Activated CD4-positive, alpha-beta memory T cell treated with anti-CD3 and anti-CD28 coated beads for 36 hours (primary cell): ENCODE measurements at regions not wholly inside any gene's neighbourhood (a gene's known extent, or its start where the extent isn't known, plus 50 kb on each side); places are given as distances from the start of the nearest gene placed in this dataset.

ENCODE experiments used
- CTCF ChIA-PET: fragments of 350-600 bp; sonication (Branson Sonifier 250); formaldehyde crosslinking; loops from one replicate; lab custom pipeline; 2021; ENCODE audit warnings: antibody characterized with exemption, inconsistent platforms; lab: Charles Lee
- POLR2A ChIA-PET: fragments of 350-600 bp; sonication (Branson Sonifier 250); formaldehyde crosslinking; loops from one replicate; lab custom pipeline; 2021; ENCODE audit warnings: antibody characterized with exemption; lab: Charles Lee
- DNase-seq: peaks from one replicate; pipeline ENCODE4 v3.0.0-alpha.2; 2020
- H3K27ac Mint-ChIP-seq: one replicate; pipeline ENCODE4 v1.8.0; 2021; ENCODE audit warnings: mixed read lengths
- H3K27me3 Mint-ChIP-seq: one replicate; pipeline ENCODE4 v1.8.0; 2021; ENCODE audit warnings: mixed read lengths
- H3K36me3 Mint-ChIP-seq: one replicate; pipeline ENCODE4 v1.8.0; 2021; ENCODE audit warnings: mixed read lengths
- H3K4me1 Mint-ChIP-seq: one replicate; pipeline ENCODE4 v1.8.0; 2021; ENCODE audit warnings: low read depth, mixed read lengths
- H3K4me3 Mint-ChIP-seq: one replicate; pipeline ENCODE4 v1.8.0; 2021; ENCODE audit warnings: mild to moderate bottlenecking, mixed read lengths
- H3K9me3 Mint-ChIP-seq: one replicate; pipeline ENCODE4 v1.8.0; 2021; ENCODE audit warnings: mixed read lengths
- intact Hi-C: fragments of 100-400 bp; cut with micrococcal nuclease; formaldehyde crosslinking; loops from one replicate; pipeline ENCODE4 v1.15.1; 2023

DNA sequence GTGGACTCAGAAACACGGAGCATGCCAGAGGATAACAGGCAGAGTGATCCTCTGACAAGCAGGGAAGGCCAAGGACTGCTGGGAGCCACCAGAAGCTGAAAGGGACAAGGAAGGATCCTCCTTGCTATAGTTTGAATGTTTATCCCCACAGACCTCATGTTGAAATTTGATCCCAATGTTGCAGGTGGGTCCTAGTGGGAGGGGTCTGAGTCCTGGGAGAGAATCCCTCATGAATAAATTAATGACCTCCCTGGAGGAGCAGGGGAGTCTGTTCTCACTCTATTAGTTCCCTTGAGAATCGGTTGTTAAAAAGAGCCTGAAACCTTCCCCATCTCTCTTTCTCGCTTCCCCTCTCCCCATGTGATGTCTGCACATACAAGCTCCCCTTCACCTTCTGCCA lies 124.4 kb downstream of the FBXO15 start:
- DNase-seq = no peak
- intact Hi-C loops = no loop called here
- Mint-ChIP-seq H3K4me3 (no peak overlapping the region), H3K36me3 (no peaks in the 10 kb centered on the region), H3K27ac (no peak overlapping the region), H3K27me3 (peaks cover 11% of the 10 kb centered on the region), H3K9me3 (no peaks in the 10 kb centered on the region), H3K4me1 (no peaks in the 10 kb centered on the region)
- POLR2A ChIA-PET = no interaction called here
- CTCF ChIA-PET = no interaction called here

DNA sequence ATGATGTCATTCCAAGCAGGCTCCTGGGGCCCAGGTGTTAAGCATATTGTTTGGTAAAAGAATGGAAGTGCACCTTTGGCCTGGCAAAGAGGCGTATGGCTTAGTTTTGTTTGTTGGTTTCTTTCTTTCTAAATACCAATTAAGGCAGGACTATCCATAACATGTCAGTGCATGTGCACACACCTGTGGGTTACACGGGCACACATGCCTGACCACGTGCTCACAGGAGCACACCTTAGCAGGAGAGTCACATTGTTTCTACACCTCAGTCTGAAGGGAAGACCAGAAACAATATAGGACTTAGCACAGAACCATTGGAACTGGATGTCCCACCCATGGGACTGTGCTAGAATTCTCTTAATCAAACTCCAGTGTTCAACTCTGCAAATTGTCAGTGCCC lies 127.8 kb downstream of the FBXO15 start:
- H3K4me1 Mint-ChIP-seq = no peaks in the 10 kb centered on the region
- H3K27ac Mint-ChIP-seq = no peak overlapping the region
- no peaks in the 10 kb centered on the region for H3K9me3 Mint-ChIP-seq
- peaks cover 13% of the 10 kb centered on the region for H3K27me3 Mint-ChIP-seq
- no peak overlapping the region for H3K4me3 Mint-ChIP-seq
- ChIA-PET POLR2A (no interaction called here), CTCF (no interaction called here)
- intact Hi-C loops = no loop called here
- DNase-seq = no peak
- no peaks in the 10 kb centered on the region for H3K36me3 Mint-ChIP-seq

DNA sequence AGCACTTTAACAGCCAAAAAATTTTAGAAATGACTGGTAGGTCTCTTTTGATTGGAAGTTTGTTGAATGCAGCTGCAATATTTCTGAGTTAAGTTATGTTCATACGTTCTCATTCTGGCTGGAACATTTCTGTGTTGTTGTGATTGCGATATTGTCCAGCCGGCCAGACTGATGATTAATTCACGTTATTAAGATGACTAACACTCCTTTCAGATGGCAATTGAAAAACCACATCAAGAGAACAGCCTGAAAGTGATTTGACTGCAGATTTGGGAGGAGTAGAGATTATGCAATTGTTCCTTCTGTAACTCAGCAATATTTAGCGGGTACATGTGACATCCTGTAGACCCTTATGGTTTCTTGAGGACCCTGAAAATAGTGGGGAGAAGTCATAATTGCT lies 133.7 kb downstream of the FBXO15 start:
- intact Hi-C loops = no loop called here
- no peak for DNase-seq
- CTCF ChIA-PET = no interaction called here
- H3K27me3 Mint-ChIP-seq = peaks cover 4% of the 10 kb centered on the region
- no peaks in the 10 kb centered on the region for H3K36me3 Mint-ChIP-seq
- H3K27ac Mint-ChIP-seq = no peak overlapping the region
- no peaks in the 10 kb centered on the region for H3K4me1 Mint-ChIP-seq
- H3K4me3 Mint-ChIP-seq = no peak overlapping the region
- H3K9me3 Mint-ChIP-seq = no peaks in the 10 kb centered on the region
- POLR2A ChIA-PET = no interaction called here

DNA sequence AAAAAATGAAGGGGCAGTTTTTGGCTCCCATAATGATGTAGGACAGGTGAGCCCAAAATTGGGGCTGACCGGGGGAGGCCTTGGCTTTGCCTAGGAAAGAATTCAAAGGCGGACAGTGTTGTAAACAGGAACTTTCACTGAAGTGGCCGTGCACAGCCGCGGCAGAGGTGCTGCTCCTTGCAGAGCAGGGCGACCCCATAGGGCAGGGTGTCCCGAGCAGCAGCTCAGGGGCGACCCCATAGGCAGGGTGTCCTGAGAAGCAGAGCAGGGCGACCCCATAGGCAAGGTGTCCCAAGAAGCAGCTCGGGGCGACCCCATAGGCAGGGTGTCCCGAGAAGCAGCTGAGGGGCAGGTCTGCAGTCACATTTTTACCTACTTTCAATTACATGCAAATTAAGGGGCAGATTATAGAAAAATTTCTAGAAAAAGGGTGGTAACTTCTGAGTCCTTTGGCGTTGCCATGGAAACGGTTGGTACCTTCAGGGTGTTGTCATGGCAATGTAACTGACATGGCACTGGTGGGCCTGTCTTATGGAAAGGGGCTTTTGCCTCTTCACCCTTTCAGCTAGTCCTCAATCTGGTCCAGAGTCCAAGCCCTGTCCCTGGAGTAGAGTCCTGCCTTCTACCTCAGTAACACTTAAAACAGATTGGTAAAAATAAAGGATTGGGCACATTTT lies 134.5 kb downstream of the FBXO15 start:
- intact Hi-C loops = no loop called here
- H3K9me3 Mint-ChIP-seq = no peaks in the 10 kb centered on the region
- no peak overlapping the region for H3K27ac Mint-ChIP-seq
- DNase-seq = no peak
- no peak overlapping the region for H3K4me3 Mint-ChIP-seq
- ChIA-PET POLR2A (no interaction called here), CTCF (no interaction called here)
- no peaks in the 10 kb centered on the region for H3K36me3 Mint-ChIP-seq
- peaks cover 2% of the 10 kb centered on the region for H3K27me3 Mint-ChIP-seq
- no peaks in the 10 kb centered on the region for H3K4me1 Mint-ChIP-seq

DNA sequence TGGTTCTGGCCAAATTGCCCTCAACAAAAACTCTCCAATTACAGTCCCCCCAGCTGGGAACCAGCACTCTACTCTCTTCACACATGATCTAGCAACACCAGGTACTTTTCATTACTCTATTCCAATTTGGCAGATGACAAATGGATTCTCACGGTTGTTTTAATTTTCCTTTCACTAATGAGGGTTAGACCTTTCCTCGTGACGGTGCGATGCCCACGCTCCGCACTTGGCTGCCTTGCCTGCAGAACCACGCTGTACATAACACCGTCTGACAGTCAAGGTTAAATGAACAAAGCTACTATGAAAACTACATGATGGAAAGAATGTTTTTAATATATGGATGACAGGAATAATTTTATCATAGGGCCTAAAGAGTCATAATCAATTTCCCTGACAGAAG lies 141.5 kb downstream of the FBXO15 start:
- CTCF ChIA-PET = no interaction called here

GRCh38 chr18:74005320-74006109 lies 142.1 kb downstream of the FBXO15 start:
- Mint-ChIP-seq H3K27me3 (peaks cover 2% of the 10 kb centered on the region), H3K4me1 (no peaks in the 10 kb centered on the region), H3K9me3 (no peaks in the 10 kb centered on the region), H3K4me3 (no peak overlapping the region), H3K27ac (no peak overlapping the region), H3K36me3 (no peaks in the 10 kb centered on the region)
- no peak for DNase-seq
- POLR2A ChIA-PET = no interaction called here
- intact Hi-C loops = no loop called here
- CTCF ChIA-PET = no interaction called here

More for the DNA sequence above, 141.5 kb downstream of the FBXO15 start:
- no peak for DNase-seq
- peaks cover 2% of the 10 kb centered on the region for H3K27me3 Mint-ChIP-seq
- H3K9me3 Mint-ChIP-seq = no peaks in the 10 kb centered on the region
- intact Hi-C loops = no loop called here
- no peak overlapping the region for H3K27ac Mint-ChIP-seq
- no peak overlapping the region for H3K4me3 Mint-ChIP-seq
- POLR2A ChIA-PET = no interaction called here
- no peaks in the 10 kb centered on the region for H3K4me1 Mint-ChIP-seq
- H3K36me3 Mint-ChIP-seq = no peaks in the 10 kb centered on the region

DNA sequence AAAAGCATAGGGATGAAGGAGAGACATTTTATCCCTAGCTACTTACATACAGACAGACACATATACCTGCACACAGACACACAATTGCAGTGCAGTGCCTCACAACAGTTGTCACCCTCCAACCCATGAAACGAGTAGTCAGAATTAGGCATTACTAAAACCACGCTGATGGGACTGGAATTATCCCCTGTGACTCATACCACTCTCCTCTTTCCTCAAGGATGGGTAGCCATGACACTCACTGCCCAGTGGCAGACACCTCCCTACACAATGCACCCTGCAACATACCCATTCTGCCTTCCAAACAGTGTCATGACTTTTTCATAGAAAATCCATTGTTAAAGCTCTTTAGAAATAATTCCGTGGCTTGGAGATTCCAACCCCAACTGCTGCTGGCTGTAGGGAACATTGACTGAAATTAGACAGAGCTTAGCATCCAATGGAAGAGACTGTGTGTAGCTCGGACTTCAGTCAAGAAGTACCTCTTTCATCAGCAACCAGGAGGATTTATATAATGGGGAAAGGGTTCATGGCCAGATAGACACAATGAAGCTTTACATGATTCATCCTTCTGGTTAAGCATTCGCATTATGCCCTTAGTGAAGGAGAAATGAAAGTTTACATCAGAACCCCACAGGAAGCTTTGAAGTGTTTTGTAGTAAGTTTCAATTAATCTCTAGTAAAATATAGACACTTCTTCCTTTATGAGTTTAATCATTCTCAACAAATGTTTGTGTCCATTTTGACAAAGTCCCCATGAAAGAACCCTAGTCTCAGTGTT lies 155.2 kb downstream of the FBXO15 start:
- H3K36me3 Mint-ChIP-seq = no peaks in the 10 kb centered on the region
- CTCF ChIA-PET = no interaction called here

GRCh38 chr18:73991570-73991969 lies 156.1 kb downstream of the FBXO15 start:
- Mint-ChIP-seq H3K4me1 (no peaks in the 10 kb centered on the region), H3K4me3 (no peak overlapping the region), H3K36me3 (no peaks in the 10 kb centered on the region), H3K9me3 (peaks cover 8% of the 10 kb centered on the region), H3K27ac (no peak overlapping the region), H3K27me3 (no peaks in the 10 kb centered on the region)
- intact Hi-C loops = no loop called here
- POLR2A ChIA-PET = no interaction called here
- no peak for DNase-seq
- CTCF ChIA-PET = no interaction called here

More for the DNA sequence above, 155.2 kb downstream of the FBXO15 start:
- DNase-seq = no peak
- no peak overlapping the region for H3K27ac Mint-ChIP-seq
- no peaks in the 10 kb centered on the region for H3K27me3 Mint-ChIP-seq
- no peak overlapping the region for H3K4me3 Mint-ChIP-seq
- peaks cover 12% of the 10 kb centered on the region for H3K9me3 Mint-ChIP-seq
- intact Hi-C loops = no loop called here
- H3K4me1 Mint-ChIP-seq = no peaks in the 10 kb centered on the region
- POLR2A ChIA-PET = no interaction called here

DNA sequence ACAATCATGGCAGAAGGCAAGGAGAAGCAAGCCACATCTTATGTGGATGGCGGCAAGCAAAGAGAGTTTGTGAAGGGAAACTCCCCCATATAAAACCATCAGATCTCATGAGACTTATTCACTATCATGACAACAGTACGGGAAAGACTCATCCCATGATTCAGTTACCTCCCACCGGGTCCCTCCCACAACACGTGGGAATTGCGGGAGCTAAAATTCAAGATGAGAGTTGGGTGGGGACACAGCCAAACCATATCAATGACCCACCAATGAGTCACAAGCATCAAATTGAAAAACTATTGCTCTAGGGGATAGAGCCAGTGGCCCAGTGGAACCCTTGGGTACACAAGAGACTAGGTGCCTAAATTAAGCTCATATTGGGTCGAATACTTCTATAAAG lies 157.4 kb downstream of the FBXO15 start:
- intact Hi-C loops = no loop called here
- H3K4me1 Mint-ChIP-seq = no peaks in the 10 kb centered on the region
- H3K9me3 Mint-ChIP-seq = peaks cover 8% of the 10 kb centered on the region
- no peaks in the 10 kb centered on the region for H3K27me3 Mint-ChIP-seq
- POLR2A ChIA-PET = no interaction called here
- H3K4me3 Mint-ChIP-seq = no peak overlapping the region
- CTCF ChIA-PET = no interaction called here
- H3K36me3 Mint-ChIP-seq = no peaks in the 10 kb centered on the region
- DNase-seq = no peak
- no peak overlapping the region for H3K27ac Mint-ChIP-seq

DNA sequence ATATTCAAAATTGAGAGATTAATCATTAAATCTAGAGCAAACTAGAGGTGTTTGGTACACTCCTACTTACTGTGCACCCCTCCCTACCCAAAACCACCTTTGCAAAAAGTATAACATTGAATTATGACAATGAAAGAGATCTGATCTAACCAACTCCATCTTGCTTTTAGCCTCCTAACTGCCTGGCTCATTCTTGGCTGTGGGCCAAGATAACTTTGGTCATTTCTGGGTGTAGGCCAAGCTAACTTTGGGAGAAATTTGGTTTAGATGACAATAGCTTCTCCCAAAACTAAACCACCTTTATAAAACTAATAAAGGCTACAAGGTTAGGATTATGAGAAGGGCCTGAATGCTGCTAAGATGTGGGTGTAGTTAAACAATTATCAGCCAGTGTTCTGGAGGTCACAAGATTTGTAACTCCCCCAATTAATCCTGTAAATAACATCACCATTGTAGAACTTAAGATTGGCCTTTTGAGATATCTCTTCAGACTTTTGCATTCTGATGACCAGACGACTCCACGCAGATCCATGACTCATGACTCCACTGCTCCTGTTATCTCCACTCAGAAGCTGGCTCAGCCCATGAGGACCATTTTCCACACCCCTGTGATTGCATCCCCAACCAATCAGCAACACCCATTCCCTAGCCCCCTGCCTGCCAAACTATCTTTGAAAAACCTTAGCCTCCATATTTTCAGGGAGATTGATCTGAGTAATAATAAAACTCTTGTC lies 160.2 kb downstream of the FBXO15 start:
- CTCF ChIA-PET = no interaction called here

GRCh38 chr18:73986711-73987110 lies 160.9 kb downstream of the FBXO15 start:
- H3K4me3 Mint-ChIP-seq = no peak overlapping the region
- no peak for DNase-seq
- H3K36me3 Mint-ChIP-seq = no peaks in the 10 kb centered on the region
- ChIA-PET CTCF (no interaction called here), POLR2A (no interaction called here)
- peaks cover 8% of the 10 kb centered on the region for H3K9me3 Mint-ChIP-seq
- no peak overlapping the region for H3K27ac Mint-ChIP-seq
- intact Hi-C loops = no loop called here
- no peaks in the 10 kb centered on the region for H3K4me1 Mint-ChIP-seq
- H3K27me3 Mint-ChIP-seq = no peaks in the 10 kb centered on the region

More for the DNA sequence above, 160.2 kb downstream of the FBXO15 start:
- Mint-ChIP-seq H3K27me3 (no peaks in the 10 kb centered on the region), H3K4me3 (no peak overlapping the region), H3K27ac (no peak overlapping the region), H3K36me3 (no peaks in the 10 kb centered on the region), H3K4me1 (no peaks in the 10 kb centered on the region), H3K9me3 (peaks cover 8% of the 10 kb centered on the region)
- no peak for DNase-seq
- POLR2A ChIA-PET = no interaction called here
- intact Hi-C loops = no loop called here
